Hepatocyte (in vitro differentiated cells): ENCODE measurements at regions not wholly inside any gene's neighbourhood (a gene's known extent, or its start where the extent isn't known, plus 50 kb on each side); places are given as distances from the start of the nearest gene placed in this dataset.

Source experiments
- CTCF ChIP-seq: fragments of 200-600 bp; sonication (generic); IDR thresholded peaks from 2 replicates; pipeline ENCODE4 v1.5.1; 2016; ENCODE audit warnings: antibody characterized with exemption, mild to moderate bottlenecking; ENCODE audit not compliant: poor library complexity
- EZH2 ChIP-seq: fragments of 200-600 bp; sonication (generic); IDR thresholded peaks from 2 replicates; pipeline ENCODE4 v1.6.1; 2016; ENCODE audit warnings: antibody characterized with exemption, mild to moderate bottlenecking, borderline replicate concordance

DNA sequence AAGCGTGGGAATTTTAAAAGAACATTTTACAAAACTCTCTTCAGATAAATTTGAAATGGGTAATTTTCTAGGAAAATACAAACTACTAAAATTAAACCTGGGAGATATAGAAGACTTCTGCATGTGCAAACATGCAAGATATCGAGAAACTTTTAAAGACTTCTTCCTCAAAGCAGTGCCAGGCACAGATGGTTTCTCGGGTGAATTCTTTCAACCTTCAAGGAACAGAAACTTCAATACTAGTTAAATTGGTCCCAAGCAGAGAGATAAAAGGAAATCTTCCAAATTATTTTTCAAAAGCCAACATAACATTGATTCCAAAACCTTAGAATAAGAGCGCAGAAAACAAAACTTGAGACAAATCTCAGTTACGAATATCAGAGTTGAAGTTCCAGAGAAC is 732.7 kb downstream of the PDCD6IP start:
- no peak for TF ChIP-seq CTCF
- no peak for TF ChIP-seq EZH2
